H9 (cell line): ENCODE measurements at regions not wholly inside any gene's neighbourhood (a gene's known extent, or its start where the extent isn't known, plus 50 kb on each side); places are given as distances from the start of the nearest gene placed in this dataset.

ENCODE experiments used
- DNase-seq: peaks from one replicate; pipeline ENCODE4 v3.0.0-alpha.2; 2017
- H2AFZ ChIP-seq: one replicate; pipeline ENCODE4 v1.6.1; 2013; ENCODE audit warnings: mild to moderate bottlenecking, low read length, control low read depth, moderate library complexity
- H2AK5ac ChIP-seq: 2 replicates; pipeline ENCODE4 v1.6.1; 2013; ENCODE audit warnings: low read length, control low read depth, mixed read lengths; ENCODE audit not compliant: insufficient read length
- H2BK120ac ChIP-seq: one replicate; pipeline ENCODE4 v1.6.1; 2013; ENCODE audit warnings: low read depth, mild to moderate bottlenecking, low read length, control low read depth, inconsistent platforms; ENCODE audit not compliant: poor library complexity, severe bottlenecking
- H2BK12ac ChIP-seq: 2 replicates; pipeline ENCODE4 v1.6.1; 2013; ENCODE audit warnings: low read length, control low read depth, mixed read lengths, low read depth; ENCODE audit not compliant: insufficient read length
- H2BK15ac ChIP-seq: 2 replicates; pipeline ENCODE4 v1.6.1; 2013; ENCODE audit warnings: low read depth, low read length, control low read depth
- H2BK20ac ChIP-seq: one replicate; pipeline ENCODE4 v1.6.1; 2013; ENCODE audit warnings: low read depth, mild to moderate bottlenecking, low read length, control low read depth, inconsistent platforms; ENCODE audit not compliant: poor library complexity, severe bottlenecking
- H2BK5ac ChIP-seq: 2 replicates; pipeline ENCODE4 v1.6.1; 2013; ENCODE audit warnings: low read length, control low read depth, mixed read lengths; ENCODE audit not compliant: insufficient read length
- H3K14ac ChIP-seq: 2 replicates; pipeline ENCODE4 v1.6.1; 2013; ENCODE audit warnings: low read length, control low read depth; ENCODE audit not compliant: insufficient read depth
- H3K18ac ChIP-seq: 2 replicates; pipeline ENCODE4 v1.6.1; 2013; ENCODE audit warnings: low read depth, mild to moderate bottlenecking, mixed read lengths, low read length, control low read depth; ENCODE audit not compliant: insufficient read length
- H3K23ac ChIP-seq: 2 replicates; pipeline ENCODE4 v1.6.1; 2013; ENCODE audit warnings: low read length, control low read depth, mixed read lengths, low read depth; ENCODE audit not compliant: insufficient read length
- H3K23me2 ChIP-seq: 2 replicates; pipeline ENCODE4 v1.6.1; 2013; ENCODE audit warnings: low read depth, mild to moderate bottlenecking, mixed read lengths, low read length, control low read depth; ENCODE audit not compliant: insufficient read length, poor library complexity, severe bottlenecking
- H3K27ac ChIP-seq: 2 replicates; pipeline ENCODE4 v1.5.1; 2013; ENCODE audit warnings: low read length, control low read depth, mixed read lengths, low read depth; ENCODE audit not compliant: insufficient read length
- H3K27me3 ChIP-seq: 2 replicates; pipeline ENCODE4 v1.6.1; 2013; ENCODE audit warnings: low read length, control low read depth, inconsistent platforms; ENCODE audit not compliant: insufficient read depth
- H3K4ac ChIP-seq: 2 replicates; pipeline ENCODE4 v1.6.1; 2013; ENCODE audit warnings: low read depth, mild to moderate bottlenecking, control low read depth, inconsistent platforms, low read length, moderate library complexity
- H3K4me1 ChIP-seq: 2 replicates; pipeline ENCODE4 v1.6.1; 2013; ENCODE audit warnings: low read length, control low read depth, inconsistent platforms; ENCODE audit not compliant: insufficient read depth
- H3K4me2 ChIP-seq: 2 replicates; pipeline ENCODE4 v1.6.1; 2013; ENCODE audit warnings: low read length, control low read depth, mixed read lengths; ENCODE audit not compliant: insufficient read length, insufficient read depth
- H3K56ac ChIP-seq: 2 replicates; pipeline ENCODE4 v1.6.1; 2013; ENCODE audit warnings: low read depth, mild to moderate bottlenecking, mixed read lengths, low read length, control low read depth; ENCODE audit not compliant: insufficient read length
- H3K79me1 ChIP-seq: 2 replicates; pipeline ENCODE4 v1.6.1; 2013; ENCODE audit warnings: low read depth, mild to moderate bottlenecking, moderate library complexity, low read length, control low read depth, inconsistent platforms; ENCODE audit not compliant: insufficient read depth, poor library complexity, severe bottlenecking
- H3K79me2 ChIP-seq: 2 replicates; pipeline ENCODE4 v1.6.1; 2013; ENCODE audit warnings: low read length, control low read depth, inconsistent platforms; ENCODE audit not compliant: insufficient read depth
- H3K9ac ChIP-seq: 2 replicates; pipeline ENCODE4 v1.6.1; 2013; ENCODE audit warnings: low read length, control low read depth, mixed read lengths; ENCODE audit not compliant: insufficient read length; ENCODE audit errors: extremely low read depth
- H3K9me3 ChIP-seq: one replicate; pipeline ENCODE4 v1.6.1; 2013; ENCODE audit warnings: low read depth, low read length, inconsistent platforms; ENCODE audit not compliant: control insufficient read depth
- H3T11ph ChIP-seq: one replicate; pipeline ENCODE4 v1.6.1; 2013; ENCODE audit warnings: mild to moderate bottlenecking, low read length, control low read depth, inconsistent platforms
- H4K20me1 ChIP-seq: one replicate; pipeline ENCODE4 v1.6.1; 2013; ENCODE audit not compliant: control insufficient read depth, insufficient read length, insufficient read depth
- H4K5ac ChIP-seq: 2 replicates; pipeline ENCODE4 v1.6.1; 2013; ENCODE audit warnings: low read depth, mild to moderate bottlenecking, mixed read lengths, low read length, control low read depth; ENCODE audit not compliant: insufficient read length
- H4K8ac ChIP-seq: replicated peaks from 2 replicates; pipeline ENCODE4 v1.6.1; 2013; ENCODE audit warnings: low read length, control low read depth, mixed read lengths, low read depth; ENCODE audit not compliant: insufficient read length
- H4K91ac ChIP-seq: 2 replicates; pipeline ENCODE4 v1.6.1; 2013; ENCODE audit warnings: low read depth, mild to moderate bottlenecking, moderate library complexity, mixed read lengths, low read length, control low read depth; ENCODE audit not compliant: insufficient read length
- H3K27ac Mint-ChIP-seq, 3 experiments: 2 replicates in 2 of 3; 3 replicates in 1 of 3; pipeline ENCODE4 v1.8.0; 2020 to 2021; ENCODE audit warnings: mixed read lengths in 3 of 3, mild to moderate bottlenecking in 1 of 3, moderate library complexity in 1 of 3
- H3K27me3 Mint-ChIP-seq: 2 replicates; pipeline ENCODE4 v1.8.0; 2021; ENCODE audit warnings: low read depth, mild to moderate bottlenecking, moderate library complexity, mixed read lengths
- H3K36me3 Mint-ChIP-seq, 3 experiments: 2 replicates in 2 of 3; 3 replicates in 1 of 3; pipeline ENCODE4 v1.8.0; 2020 to 2021; ENCODE audit warnings: low read depth in 3 of 3, mixed read lengths in 3 of 3; ENCODE audit not compliant: insufficient read depth in 1 of 3
- H3K4me1 Mint-ChIP-seq, 2 experiments: 2 replicates each; pipeline ENCODE4 v1.8.0; 2020; ENCODE audit warnings: mixed read lengths in 2 of 2
- H3K4me3 Mint-ChIP-seq, 2 experiments: 2 replicates in 1 of 2; 3 replicates in 1 of 2; pipeline ENCODE4 v1.8.0; 2020 to 2021; ENCODE audit warnings: mild to moderate bottlenecking in 2 of 2, mixed read lengths in 2 of 2, moderate library complexity in 1 of 2
- H3K9me3 Mint-ChIP-seq, 2 experiments: 2 replicates in 1 of 2; 3 replicates in 1 of 2; pipeline ENCODE4 v1.8.0; 2020; ENCODE audit warnings: mild to moderate bottlenecking in 2 of 2, mixed read lengths in 2 of 2, moderate library complexity in 1 of 2
- CTCF ChIP-seq: fragments of 200-600 bp; sonication (generic); conservative IDR thresholded peaks from 3 replicates; pipeline ENCODE4 v1.8.0; 2021; ENCODE audit warnings: antibody characterized with exemption, mild to moderate bottlenecking
- WGBS: extraction: QIAGEN DNeasy Blood & Tissue Kit; methylation state at CpG from one replicate; pipeline ENCODE4 v1.1.7; 2013; ENCODE audit warnings: missing lambda C conversion rate, low lambda C conversion rate, mixed read lengths; ENCODE audit not compliant: insufficient read length; ENCODE audit errors: extremely low coverage; 5-methylcytosine and 5-hydroxymethylcytosine counted together

GRCh38 chr7:80039251-80039884 is 95.3 kb upstream of the GNAI1 start:
- Histone ChIP-seq H3K56ac (no peak overlapping the region), H2BK5ac (no peak overlapping the region), H2AK5ac (no peak overlapping the region), H3K79me1 (no peaks in the 10 kb centered on the region), H3K23ac (no peak overlapping the region), H4K91ac (no peak overlapping the region), H3K27ac (no peak overlapping the region), H3K4me2 (no peak overlapping the region), H4K5ac (no peak overlapping the region), H3K4ac (no peak overlapping the region), H3K23me2 (no peaks in the 10 kb centered on the region), H3K79me2 (no peaks in the 10 kb centered on the region), H3K9me3 (peaks cover 2% of the 10 kb centered on the region), H3K9ac (no peak overlapping the region), H2BK20ac (no peak overlapping the region), H3K14ac (no peak overlapping the region), H2BK15ac (no peak overlapping the region), H4K20me1 (no peaks in the 10 kb centered on the region), H4K8ac (no peak overlapping the region), H3K27me3 (no peaks in the 10 kb centered on the region), H2AFZ (no peak overlapping the region), H3K4me1 (no peaks in the 10 kb centered on the region), H2BK120ac (no peak overlapping the region), H3T11ph (no peak overlapping the region), H3K18ac (no peak overlapping the region), H2BK12ac (no peak overlapping the region)
- no peak for DNase-seq
- no CpG with 5 or more reads among the region's 5 CpGs for WGBS
- Mint-ChIP-seq H3K4me3 (no peak overlapping the region), H3K27ac (no peak overlapping the region), H3K4me1 (no peaks in the 10 kb centered on the region), H3K9me3 (peaks cover 2 to 4% of the 10 kb centered on the region in 2 experiments; a peak in 3 of 5 replicates), H3K27me3 (no peaks in the 10 kb centered on the region), H3K36me3 (no peaks in the 10 kb centered on the region; a peak in 1 of 7 replicates)
- TF ChIP-seq CTCF = no peak
